ENCODE measurements at regions not wholly inside any gene's neighbourhood (a gene's known extent, or its start where the extent isn't known, plus 50 kb on each side); places are given as distances from the start of the nearest gene placed in this dataset.

DNA sequence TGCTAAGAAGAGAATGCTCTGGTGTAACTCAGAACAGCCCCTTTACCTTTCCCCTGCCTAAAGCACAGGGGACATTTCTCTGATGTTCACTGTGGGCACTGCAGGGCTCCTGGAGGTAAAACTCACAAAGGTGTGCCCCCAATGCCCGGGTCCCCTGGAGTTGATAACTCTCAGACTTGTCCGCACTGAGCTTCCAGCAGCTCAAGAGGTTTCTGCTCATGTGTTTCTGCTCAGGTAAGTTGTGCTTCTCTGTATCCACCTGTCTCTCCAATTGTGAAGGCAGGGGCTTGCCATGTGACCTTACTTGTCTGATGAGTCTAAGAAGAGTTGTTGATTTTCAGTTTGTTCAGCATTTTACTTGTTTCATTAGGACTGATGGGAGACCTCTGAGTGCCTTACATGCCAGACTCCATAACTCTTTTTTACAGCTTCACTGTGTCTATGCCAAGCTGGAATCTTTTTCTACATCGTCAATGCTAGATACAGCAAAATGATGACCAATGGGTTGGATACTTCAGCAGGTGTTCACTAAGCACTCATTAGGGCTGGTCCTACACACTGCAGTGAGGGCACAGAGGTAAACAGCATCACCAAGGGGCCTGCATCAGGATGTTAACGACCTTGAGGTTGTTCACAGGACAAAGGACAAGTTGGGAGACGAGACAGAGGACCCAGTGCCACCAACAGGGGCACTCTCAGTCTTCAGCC lies 56.4 kb downstream of the MRPL36 start:
- 70 to 77% (median 72%) methylated on average over 5 of the region's 5 CpGs for WGBS, 4 donors
- no peak for TF ChIP-seq POLR2A (IDR thresholded peaks at IDR 0.05)
- TF ChIP-seq, protein P1, sequence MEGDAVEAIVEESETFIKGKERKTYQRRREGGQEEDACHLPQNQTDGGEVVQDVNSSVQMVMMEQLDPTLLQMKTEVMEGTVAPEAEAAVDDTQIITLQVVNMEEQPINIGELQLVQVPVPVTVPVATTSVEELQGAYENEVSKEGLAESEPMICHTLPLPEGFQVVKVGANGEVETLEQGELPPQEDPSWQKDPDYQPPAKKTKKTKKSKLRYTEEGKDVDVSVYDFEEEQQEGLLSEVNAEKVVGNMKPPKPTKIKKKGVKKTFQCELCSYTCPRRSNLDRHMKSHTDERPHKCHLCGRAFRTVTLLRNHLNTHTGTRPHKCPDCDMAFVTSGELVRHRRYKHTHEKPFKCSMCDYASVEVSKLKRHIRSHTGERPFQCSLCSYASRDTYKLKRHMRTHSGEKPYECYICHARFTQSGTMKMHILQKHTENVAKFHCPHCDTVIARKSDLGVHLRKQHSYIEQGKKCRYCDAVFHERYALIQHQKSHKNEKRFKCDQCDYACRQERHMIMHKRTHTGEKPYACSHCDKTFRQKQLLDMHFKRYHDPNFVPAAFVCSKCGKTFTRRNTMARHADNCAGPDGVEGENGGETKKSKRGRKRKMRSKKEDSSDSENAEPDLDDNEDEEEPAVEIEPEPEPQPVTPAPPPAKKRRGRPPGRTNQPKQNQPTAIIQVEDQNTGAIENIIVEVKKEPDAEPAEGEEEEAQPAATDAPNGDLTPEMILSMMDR (IDR thresholded peaks at IDR 0.05), result no peak
- ATAC-seq (no peak), DNase-seq (peak in 2 of 5 donors; percentile 4 to 7)
- Histone ChIP-seq H3K27ac (no peak overlapping the region), H3K4me3 (no peak overlapping the region), H3K4me1 (no peaks in the 10 kb centered on the region), H3K36me3 (no peaks in the 10 kb centered on the region), H3K27me3 (peaks cover 0 to 6% (median 0%) of the 10 kb centered on the region in 9 donors), H3K9me3 (peaks cover 0 to 32% (median 6%) of the 10 kb centered on the region in 12 donors)
- intact Hi-C loops (cut with DNase I), result no loop called here

DNA sequence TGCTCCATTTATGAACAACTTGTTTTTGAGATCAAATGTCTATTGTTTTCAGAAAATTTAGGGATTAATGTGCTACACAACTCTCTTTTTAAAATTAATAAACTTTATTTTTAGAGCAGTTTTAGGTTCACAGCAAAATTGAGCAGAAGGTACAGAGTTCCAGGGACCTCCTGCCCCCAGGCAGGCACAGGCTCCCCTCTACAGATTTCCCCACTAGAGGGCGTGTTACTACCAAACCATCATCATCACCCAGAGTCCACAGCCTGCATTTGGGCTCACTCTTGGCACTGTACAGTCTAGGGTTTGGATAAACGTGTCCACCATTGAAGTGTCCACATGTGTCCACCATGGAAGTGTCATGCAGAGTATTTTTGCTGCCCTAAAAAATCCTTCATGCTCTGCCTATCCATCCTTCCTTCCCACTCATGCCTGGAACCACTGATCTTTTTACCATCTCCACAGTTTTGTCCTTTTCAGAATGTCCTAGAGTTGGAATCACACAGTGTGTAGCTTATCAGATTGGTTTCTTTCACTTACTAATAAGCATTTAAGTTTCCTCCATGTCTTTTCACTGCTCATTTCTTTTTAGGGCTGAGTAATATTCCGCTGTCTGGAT lies 61.7 kb downstream of the MRPL36 start:
- ATAC-seq (peak in 1 of 4 donors; percentile 36), DNase-seq (no peak)
- peaks cover 0 to 12% (median 2%) of the 10 kb centered on the region in 9 donors for H3K27me3 ChIP-seq
- TF ChIP-seq, protein P1 (IDR thresholded peaks at IDR 0.05), result peak; percentile 22 to 65 (median 41)
- TF ChIP-seq POLR2A (IDR thresholded peaks at IDR 0.05), result no peak
- H3K27ac ChIP-seq, result no peak overlapping the region
- intact Hi-C loops (cut with DNase I), result no loop called here
- no peak overlapping the region for H3K4me3 ChIP-seq
- 32 to 35% (median 33%) methylated on average over 3 of the region's 3 CpGs for WGBS, 4 donors
- H3K9me3 ChIP-seq, result peaks cover 0 to 32% (median 6%) of the 10 kb centered on the region in 12 donors
- no peaks in the 10 kb centered on the region for H3K36me3 ChIP-seq
- H3K4me1 ChIP-seq, result no peaks in the 10 kb centered on the region

DNA sequence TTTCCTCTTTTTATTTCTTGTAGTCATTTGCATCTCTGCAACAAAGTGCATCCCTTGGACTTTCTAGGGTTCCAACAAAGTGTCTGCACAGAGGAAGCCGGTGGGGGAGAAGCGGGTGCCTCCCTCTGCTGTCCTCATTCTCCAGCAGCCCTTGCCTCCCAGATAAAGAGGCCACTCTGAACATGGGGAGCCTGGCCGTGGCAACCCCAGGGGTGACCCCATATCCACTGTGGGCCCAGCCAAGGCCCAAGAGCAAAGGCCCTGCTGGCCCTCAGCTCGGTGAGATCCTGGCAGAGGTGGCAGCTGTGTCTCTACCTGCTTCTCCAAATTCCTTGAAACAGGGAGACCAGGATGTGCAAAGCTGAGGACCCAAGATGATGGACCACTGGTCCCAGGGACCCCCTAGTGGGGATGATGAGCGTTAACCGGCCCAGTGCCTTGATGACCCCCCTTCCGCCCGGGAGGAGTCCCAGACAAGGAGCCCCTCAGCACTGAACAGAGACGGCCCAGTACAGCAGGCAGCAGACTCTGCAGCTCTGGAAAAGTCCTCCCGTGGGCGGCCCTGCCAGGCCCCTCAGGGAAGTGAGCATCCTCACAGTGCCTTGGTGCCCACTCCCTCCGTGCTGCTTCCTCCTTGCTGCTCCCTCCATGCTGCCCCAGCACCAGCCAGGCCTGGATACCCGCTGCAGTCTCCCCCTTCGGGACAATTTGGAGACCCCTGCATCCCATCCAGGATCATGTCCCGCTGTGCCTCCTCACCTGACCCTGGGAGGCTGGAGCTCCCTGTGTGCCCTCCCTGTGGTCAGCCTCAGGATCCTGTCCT lies 62.5 kb downstream of the MRPL36 start:
- Histone ChIP-seq H3K4me3 (no peak overlapping the region), H3K27me3 (peaks cover 0 to 12% (median 2%) of the 10 kb centered on the region in 9 donors), H3K36me3 (no peaks in the 10 kb centered on the region), H3K27ac (no peak overlapping the region), H3K4me1 (no peaks in the 10 kb centered on the region), H3K9me3 (peaks cover 0 to 30% (median 6%) of the 10 kb centered on the region in 12 donors)
- no peak for TF ChIP-seq POLR2A (IDR thresholded peaks at IDR 0.05)
- TF ChIP-seq, protein P1 (IDR thresholded peaks at IDR 0.05), result no peak
- intact Hi-C loops (cut with DNase I), result no loop called here
- WGBS, 4 donors, result 67 to 84% (median 72%) methylated on average over 5 to 15 of the region's 15 CpGs
- peak in 1 of 5 donors; percentile 20 for DNase-seq
- no peak for ATAC-seq

DNA sequence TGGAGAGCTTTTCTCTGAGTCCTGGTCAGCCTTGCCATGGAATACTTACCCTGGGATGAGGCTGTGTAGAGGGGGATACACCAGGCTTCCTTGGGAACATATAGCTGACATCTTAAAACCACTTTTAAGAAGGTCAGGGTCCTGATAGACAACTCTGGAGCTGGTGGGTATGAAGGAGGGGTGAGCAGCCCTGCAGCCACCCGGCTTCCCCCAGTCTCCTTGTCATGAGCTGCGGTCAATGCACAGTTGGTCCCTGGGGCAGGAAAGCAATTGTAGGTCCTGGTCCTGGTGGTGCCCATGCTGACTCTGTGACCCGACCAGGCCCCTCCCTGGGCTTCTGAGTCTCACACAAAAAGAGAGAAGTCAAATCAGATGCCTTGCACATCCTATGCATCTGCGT lies 63.6 kb downstream of the MRPL36 start:
- Histone ChIP-seq H3K9me3 (peaks cover 0 to 19% (median 6%) of the 10 kb centered on the region in 12 donors), H3K36me3 (no peaks in the 10 kb centered on the region), H3K4me3 (no peak overlapping the region), H3K4me1 (no peaks in the 10 kb centered on the region), H3K27me3 (peaks cover 0 to 12% (median 2%) of the 10 kb centered on the region in 9 donors), H3K27ac (no peak overlapping the region)
- TF ChIP-seq, protein P1 (IDR thresholded peaks at IDR 0.05), result no peak
- no peak for TF ChIP-seq POLR2A (IDR thresholded peaks at IDR 0.05)
- ATAC-seq (no peak), DNase-seq (no peak)
- intact Hi-C loops (cut with DNase I), result no loop called here
- 73 to 89% (median 77%) methylated on average over 4 of the region's 4 CpGs for WGBS, 4 donors

Data from heart left ventricle (tissue), 16 donors.